GM23248 (cell line): ENCODE measurements at regions not wholly inside any gene's neighbourhood (a gene's known extent, or its start where the extent isn't known, plus 50 kb on each side); places are given as distances from the start of the nearest gene placed in this dataset.
"Not testable (repeated sequence)": the region's sequence is repeated elsewhere in the genome, so short reads cannot be mapped to it uniquely, and the experiment has no call there.

ENCODE experiments used
- DNase-seq: peaks from one replicate; pipeline ENCODE4 v3.0.0-alpha.2; 2015
- H2AFZ ChIP-seq: fragments of 200-600 bp; sonication (generic); 2 replicates; pipeline ENCODE4 v1.6.1; 2016; ENCODE audit warnings: antibody characterized with exemption
- H3F3A ChIP-seq: fragments of 200-600 bp; sonication (generic); 2 replicates; pipeline ENCODE4 v1.6.1; 2016; ENCODE audit warnings: mild to moderate bottlenecking, antibody characterized with exemption, mixed run types; ENCODE audit not compliant: insufficient read depth
- H3K27ac ChIP-seq: fragments of 200-600 bp; sonication (generic); 2 replicates; pipeline ENCODE4 v1.5.1; 2016; ENCODE audit warnings: mild to moderate bottlenecking
- H3K27me3 ChIP-seq: fragments of 200-600 bp; sonication (generic); replicated peaks from 2 replicates; pipeline ENCODE4 v1.6.1; 2016; ENCODE audit warnings: mild to moderate bottlenecking; ENCODE audit not compliant: insufficient read depth
- H3K36me3 ChIP-seq: fragments of 200-600 bp; sonication (generic); 2 replicates; pipeline ENCODE4 v1.6.1; 2016; ENCODE audit warnings: low read depth, mild to moderate bottlenecking
- H3K4me1 ChIP-seq: fragments of 200-600 bp; sonication (generic); 2 replicates; pipeline ENCODE4 v1.6.1; 2016; ENCODE audit warnings: mild to moderate bottlenecking; ENCODE audit not compliant: insufficient read depth
- H3K4me2 ChIP-seq: fragments of 200-600 bp; sonication (generic); one replicate; pipeline ENCODE4 v1.6.1; 2016; ENCODE audit warnings: mild to moderate bottlenecking; ENCODE audit not compliant: unreplicated experiment
- H3K4me3 ChIP-seq: fragments of 200-600 bp; sonication (generic); 2 replicates; pipeline ENCODE4 v1.5.1; 2016; ENCODE audit warnings: mild to moderate bottlenecking
- H3K79me2 ChIP-seq: fragments of 200-600 bp; sonication (generic); 2 replicates; pipeline ENCODE4 v1.6.1; 2016; ENCODE audit warnings: mild to moderate bottlenecking; ENCODE audit not compliant: insufficient read depth
- H3K9ac ChIP-seq: fragments of 200-600 bp; sonication (generic); 2 replicates; pipeline ENCODE4 v1.6.1; 2016; ENCODE audit warnings: mild to moderate bottlenecking
- H3K9me2 ChIP-seq: fragments of 200-600 bp; sonication (generic); 2 replicates; pipeline ENCODE4 v1.6.1; 2016; ENCODE audit warnings: mixed run types, mild to moderate bottlenecking, moderate library complexity; ENCODE audit not compliant: insufficient read depth
- H3K9me3 ChIP-seq: fragments of 200-600 bp; sonication (generic); one replicate; pipeline ENCODE4 v1.6.1; 2017; ENCODE audit warnings: low read depth
- H4K20me1 ChIP-seq: fragments of 200-600 bp; sonication (generic); 2 replicates; pipeline ENCODE4 v1.6.0; 2016; ENCODE audit not compliant: insufficient read depth
- EZH2 ChIP-seq: fragments of 200-600 bp; sonication (generic); IDR thresholded peaks from 2 replicates; pipeline ENCODE4 v1.6.1; 2018; ENCODE audit warnings: antibody characterized with exemption, mild to moderate bottlenecking; ENCODE audit not compliant: insufficient read depth, poor library complexity, severe bottlenecking
- EZH2phosphoT487 ChIP-seq: fragments of 200-600 bp; sonication (generic); IDR thresholded peaks from 2 replicates; pipeline ENCODE4 v1.6.1; 2018; ENCODE audit warnings: antibody characterized with exemption, moderate library complexity, mild to moderate bottlenecking, low read depth; ENCODE audit not compliant: insufficient read depth
- WGBS, 2 experiments: methylation state at CpG; one replicate each; pipeline ENCODE4 v1.1.6; 2015 to 2017; ENCODE audit warnings: low lambda C conversion rate in 2 of 2, low coverage in 1 of 2; ENCODE audit errors: missing lambda C conversion rate in 2 of 2; 5-methylcytosine and 5-hydroxymethylcytosine counted together
- in situ Hi-C: fragments of 300-500 bp; cut with MboI; formaldehyde crosslinking; loops from 2 replicates; pipeline ENCODE4 v1.15.0; 2020

- H4K20me1 ChIP-seq = no peaks in the 10 kb centered on the region
- H2AFZ ChIP-seq = no peak overlapping the region
- WGBS, 2 experiments = 55 to 57% methylated on average over 8 to 9 of the region's 9 CpGs
- no peaks in the 10 kb centered on the region for H3K9me3 ChIP-seq
- H3K27ac ChIP-seq = no peak overlapping the region
- H3K4me1 ChIP-seq = no peaks in the 10 kb centered on the region
- in situ Hi-C loops = no loop called here
- no peaks in the 10 kb centered on the region for H3K27me3 ChIP-seq
- no peak for DNase-seq
- H3K9me2 ChIP-seq = no peaks in the 10 kb centered on the region
- TF ChIP-seq EZH2phosphoT487 (no peak), EZH2 (no peak)
- H3K79me2 ChIP-seq = no peaks in the 10 kb centered on the region
- no peaks in the 10 kb centered on the region for H3K36me3 ChIP-seq
- no peak overlapping the region for H3K4me3 ChIP-seq
- H3F3A ChIP-seq = no peaks in the 10 kb centered on the region
- H3K4me2 ChIP-seq = no peak overlapping the region
- H3K9ac ChIP-seq = no peak overlapping the region
These were observed 61.7 kb upstream of the CCNY start for GRCh38 chr10:35274498-35275060.

- Histone ChIP-seq H3K4me1 (no peaks in the 10 kb centered on the region), H4K20me1 (no peaks in the 10 kb centered on the region), H3K27me3 (no peaks in the 10 kb centered on the region), H3K9me2 (no peaks in the 10 kb centered on the region), H3K9me3 (no peaks in the 10 kb centered on the region), H2AFZ (no peak overlapping the region), H3K9ac (no peak overlapping the region), H3K4me2 (no peak overlapping the region), H3K79me2 (no peaks in the 10 kb centered on the region), H3K4me3 (no peak overlapping the region), H3F3A (no peaks in the 10 kb centered on the region), H3K36me3 (no peaks in the 10 kb centered on the region), H3K27ac (no peak overlapping the region)
- no peak for DNase-seq
- no peak for TF ChIP-seq EZH2phosphoT487
- no peak for TF ChIP-seq EZH2
- WGBS, 2 experiments = 0 to 8% methylated on average over 1 of the region's 1 CpG
- in situ Hi-C loops = no loop called here
These were observed 59.4 kb upstream of the CCNY start for GRCh38 chr10:35276889-35277288.

GRCh38 chr10:35280246-35280645 is 56.1 kb upstream of the CCNY start:
- H3K36me3 ChIP-seq, H3K9me3 ChIP-seq, H4K20me1 ChIP-seq, H3K4me2 ChIP-seq, H3K4me1 ChIP-seq, H3F3A ChIP-seq, H2AFZ ChIP-seq, DNase-seq, H3K27ac ChIP-seq, H3K79me2 ChIP-seq, H3K9me2 ChIP-seq, H3K27me3 ChIP-seq, in situ Hi-C loops, H3K4me3 ChIP-seq, H3K9ac ChIP-seq: not testable (repeated sequence)
